Stimulated activated CD8-positive, alpha-beta memory T cell treated with anti-CD3 and anti-CD28 coated beads, Interleukin-7, amount 100 ng/mL, for 4 hours (primary cell): ENCODE measurements at regions not wholly inside any gene's neighbourhood (a gene's known extent, or its start where the extent isn't known, plus 50 kb on each side); places are given as distances from the start of the nearest gene placed in this dataset.
"Not testable (repeated sequence)": the region's sequence is repeated elsewhere in the genome, so short reads cannot be mapped to it uniquely, and the experiment has no call there.

ENCODE experiments used
- DNase-seq, 2 donors: peaks; one replicate each; pipeline ENCODE4 v3.0.0-alpha.2; 2020; ENCODE audit warnings: low read depth in 2 of 2

DNA sequence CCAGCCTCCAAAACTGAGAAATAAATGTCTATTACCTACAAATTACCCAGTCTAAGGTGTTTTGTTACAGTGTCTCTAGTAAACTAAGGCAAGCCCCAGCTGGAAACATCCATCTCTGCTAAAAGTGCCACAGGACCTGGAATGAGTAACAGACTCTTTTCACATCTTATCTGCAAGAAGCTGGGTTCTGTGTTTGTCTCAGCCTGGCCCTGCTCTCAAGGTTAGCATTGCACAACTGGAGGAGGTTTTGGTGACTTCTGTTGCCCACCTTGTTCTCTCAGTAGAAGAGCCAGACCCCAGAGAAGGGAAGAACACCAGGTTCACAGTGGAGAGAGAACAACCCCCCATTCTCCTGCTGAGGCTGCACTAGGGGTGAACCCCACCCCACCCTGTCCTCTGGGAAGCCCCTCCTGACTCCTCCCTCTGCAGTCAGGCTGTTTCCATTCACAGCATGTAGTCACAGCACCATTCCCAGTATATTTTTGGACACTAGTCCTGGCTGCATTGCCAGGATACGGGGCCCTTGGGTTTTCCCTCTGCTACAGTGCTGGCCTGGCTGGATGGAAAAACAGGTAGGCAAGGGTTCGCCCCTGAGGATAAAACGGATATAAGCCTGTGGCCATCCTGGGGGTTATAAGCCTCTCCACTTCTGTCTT, 280.0 kb downstream of the BCL2L11 start:
- DNase-seq: not testable (repeated sequence)

DNA sequence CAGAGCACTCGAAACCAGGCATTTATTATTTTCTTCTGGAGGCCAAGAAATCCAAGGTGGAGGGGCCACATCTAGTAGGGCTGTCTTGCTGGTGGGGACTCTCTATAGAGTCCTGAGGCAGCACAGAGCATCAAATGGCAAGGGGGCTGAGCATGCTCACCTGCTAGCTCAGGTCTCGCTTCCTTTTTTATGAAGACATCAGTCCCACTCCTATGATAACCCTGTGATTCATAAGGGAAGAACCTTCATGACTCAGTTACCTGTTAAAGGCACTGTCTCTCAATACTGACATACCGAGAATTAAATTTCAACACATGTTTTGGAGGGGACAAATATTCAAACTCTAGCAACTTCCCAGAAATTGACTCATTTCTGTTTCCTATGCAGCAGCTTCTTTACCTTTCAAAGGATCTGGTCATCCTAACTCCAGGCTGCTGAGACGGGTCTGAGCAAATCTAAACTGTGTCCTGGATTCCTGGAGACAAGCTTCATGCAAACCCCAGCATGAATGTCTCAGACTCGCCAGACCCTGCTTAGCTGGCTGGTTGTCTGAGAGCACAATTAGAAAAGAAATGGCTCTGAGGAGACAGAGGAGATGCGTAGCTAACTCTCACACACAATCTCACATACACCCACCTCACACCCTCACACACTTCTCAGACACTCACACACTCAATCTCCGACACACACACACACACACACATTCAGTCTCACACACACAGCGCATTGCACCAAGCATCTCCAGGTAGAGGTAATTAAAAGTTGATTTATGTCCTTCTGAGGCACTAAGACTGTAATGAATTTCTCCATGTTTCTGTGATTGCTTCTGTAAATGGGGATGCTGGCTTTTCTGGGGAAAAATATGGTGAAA, 280.8 kb downstream of the BCL2L11 start:
- not testable (repeated sequence) for DNase-seq

DNA sequence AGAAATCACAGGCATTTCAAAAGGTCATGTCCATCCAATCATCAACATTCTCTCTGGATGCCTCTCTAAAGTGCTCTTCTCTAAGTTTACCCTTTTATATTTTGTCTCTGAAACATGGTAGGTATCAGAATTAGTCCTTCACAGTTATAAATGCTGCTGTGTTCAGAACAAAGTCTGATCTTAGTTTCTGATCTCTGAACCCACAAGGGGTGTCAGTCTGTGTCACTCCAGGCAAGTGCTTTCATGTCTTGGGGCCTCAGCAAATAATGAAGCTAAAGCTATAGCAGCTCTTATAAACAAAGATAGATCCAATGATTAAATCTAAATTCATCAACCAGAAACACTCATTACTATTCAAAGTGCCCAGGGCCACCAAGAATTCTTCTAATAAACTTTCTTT, 281.7 kb downstream of the BCL2L11 start:
- DNase-seq: not testable (repeated sequence)

DNA sequence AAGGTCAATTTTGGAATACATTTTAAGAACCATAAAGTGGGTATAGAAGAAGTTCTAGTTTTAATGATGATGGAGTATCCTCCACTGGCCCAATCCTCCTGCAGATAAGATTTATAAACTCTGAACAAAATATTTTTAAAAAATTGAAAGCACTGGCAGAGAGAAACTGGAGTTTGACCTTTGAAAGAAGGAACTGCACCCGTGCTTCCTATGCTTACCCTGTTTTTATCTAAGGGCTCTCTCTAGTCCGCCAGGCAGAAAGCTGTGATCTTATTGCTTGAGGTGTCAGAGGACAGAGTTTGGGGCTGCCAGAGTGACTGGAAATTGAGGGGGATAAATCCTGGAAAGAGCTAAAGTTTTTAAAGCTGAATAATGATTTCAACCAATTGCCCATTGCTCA, 282.6 kb downstream of the BCL2L11 start:
- not testable (repeated sequence) for DNase-seq

DNA sequence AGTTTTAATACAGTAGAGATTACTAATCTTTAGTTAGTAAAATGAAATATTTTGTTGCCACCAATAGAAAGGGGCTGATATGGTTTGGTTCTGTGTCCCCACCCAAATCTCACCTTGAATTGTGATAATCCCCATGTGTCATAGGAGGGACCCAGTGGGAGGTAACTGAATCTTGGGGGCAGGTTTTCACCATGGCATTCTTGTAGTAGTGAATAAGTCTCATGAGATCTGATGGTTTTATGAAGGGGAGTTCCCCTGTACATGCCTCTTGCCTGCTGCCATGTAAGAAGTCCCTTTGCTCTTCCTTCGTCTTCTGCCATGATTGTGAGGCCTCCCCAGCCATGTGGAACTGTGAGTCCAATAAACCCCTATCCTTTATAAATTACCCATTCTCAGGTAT, 285.9 kb downstream of the BCL2L11 start:
- not testable (repeated sequence) for DNase-seq

DNA sequence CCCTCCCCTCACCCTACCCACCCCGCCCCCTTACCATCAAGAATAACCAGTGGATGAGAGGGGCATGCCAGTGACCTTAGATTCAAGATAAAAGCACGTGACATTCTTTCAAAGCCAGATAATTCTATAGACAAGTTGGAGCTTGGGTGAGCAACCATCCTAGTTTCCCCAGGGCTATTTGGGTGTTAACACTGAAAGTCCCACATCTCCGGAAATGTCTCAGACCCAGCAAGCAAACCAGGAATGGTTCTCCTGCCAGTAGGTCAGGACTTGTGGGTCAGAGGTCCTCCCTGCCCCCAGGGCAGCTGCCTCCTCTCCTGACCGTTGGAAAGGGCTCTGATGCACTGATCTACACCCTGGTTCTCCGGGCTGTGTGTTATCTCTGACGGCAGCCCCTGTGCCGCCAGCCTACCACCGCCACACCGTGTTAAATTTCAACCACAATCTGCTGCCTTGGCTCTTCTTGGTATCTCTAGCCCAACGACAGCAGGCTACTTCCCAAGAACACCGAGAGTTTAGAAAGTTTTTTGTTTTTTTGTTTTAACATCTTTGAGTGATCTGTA, 287.0 kb downstream of the BCL2L11 start:
- not testable (repeated sequence) for DNase-seq

DNA sequence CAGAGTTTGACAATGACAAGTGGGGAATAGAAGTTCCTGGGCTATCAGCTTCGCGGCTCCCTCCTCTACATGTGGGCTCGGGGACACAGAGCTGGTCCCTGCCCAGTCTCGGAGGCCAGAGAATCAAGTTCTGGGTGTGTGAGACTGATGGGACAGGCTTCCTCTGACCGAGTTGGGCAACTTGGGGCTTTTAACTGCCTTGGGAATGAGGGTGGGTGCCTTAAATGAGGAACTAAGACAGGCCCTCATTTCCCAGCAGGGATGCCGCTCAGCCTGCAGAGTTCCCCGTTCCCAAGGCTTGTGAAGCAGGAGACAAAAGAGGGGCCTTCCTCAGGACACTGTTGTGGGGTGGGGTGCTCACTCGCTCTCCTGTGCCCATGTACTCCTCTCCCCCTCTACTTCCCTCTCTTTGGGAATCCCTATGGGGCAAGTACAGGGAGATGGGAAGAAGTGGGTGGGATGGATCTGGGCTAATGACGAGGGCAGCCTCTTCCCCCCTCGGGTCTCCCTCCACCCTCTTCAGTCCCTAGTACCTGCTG, 290.2 kb downstream of the BCL2L11 start:
- DNase-seq: not testable (repeated sequence)

DNA sequence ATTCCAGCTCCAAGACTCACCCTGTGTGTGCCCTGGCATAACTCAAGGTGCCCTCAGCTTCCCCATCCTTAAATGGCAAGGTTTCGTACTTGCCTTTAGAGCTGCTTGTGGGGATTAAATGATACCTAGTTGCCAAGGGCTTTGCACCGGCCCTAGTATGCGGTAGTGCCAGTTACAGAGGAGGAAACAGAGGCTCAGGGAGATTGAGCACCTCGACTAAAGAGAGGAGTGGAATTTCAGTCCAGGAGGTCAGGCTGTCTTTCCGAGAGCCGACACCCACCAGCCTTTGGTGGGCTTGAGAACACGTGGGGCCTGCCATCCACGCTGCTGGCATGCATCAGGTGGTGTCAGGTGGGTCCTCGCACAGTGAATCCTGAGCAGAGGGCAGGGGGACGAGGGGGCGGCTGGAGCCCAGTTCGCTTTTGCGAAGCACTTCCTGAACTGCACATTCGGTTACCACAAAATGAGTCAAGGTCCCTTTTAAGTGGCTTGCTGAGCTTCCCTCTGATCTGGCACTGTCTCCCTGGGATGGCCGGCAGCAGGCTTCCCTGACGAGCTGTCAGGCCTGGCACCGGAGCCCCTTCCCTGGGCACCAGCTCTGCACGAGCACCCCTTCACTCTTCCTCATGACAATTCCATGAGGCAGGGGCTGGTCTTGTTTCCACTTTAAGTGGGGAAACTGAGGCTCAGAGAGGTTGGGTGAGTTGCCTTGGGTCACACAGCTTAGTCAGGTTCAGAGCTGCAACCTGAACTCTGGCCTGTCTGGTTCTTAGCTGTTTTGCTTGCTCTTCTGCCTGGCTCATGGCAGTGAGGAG, 291.4 kb downstream of the BCL2L11 start:
- DNase-seq: not testable (repeated sequence)

DNA sequence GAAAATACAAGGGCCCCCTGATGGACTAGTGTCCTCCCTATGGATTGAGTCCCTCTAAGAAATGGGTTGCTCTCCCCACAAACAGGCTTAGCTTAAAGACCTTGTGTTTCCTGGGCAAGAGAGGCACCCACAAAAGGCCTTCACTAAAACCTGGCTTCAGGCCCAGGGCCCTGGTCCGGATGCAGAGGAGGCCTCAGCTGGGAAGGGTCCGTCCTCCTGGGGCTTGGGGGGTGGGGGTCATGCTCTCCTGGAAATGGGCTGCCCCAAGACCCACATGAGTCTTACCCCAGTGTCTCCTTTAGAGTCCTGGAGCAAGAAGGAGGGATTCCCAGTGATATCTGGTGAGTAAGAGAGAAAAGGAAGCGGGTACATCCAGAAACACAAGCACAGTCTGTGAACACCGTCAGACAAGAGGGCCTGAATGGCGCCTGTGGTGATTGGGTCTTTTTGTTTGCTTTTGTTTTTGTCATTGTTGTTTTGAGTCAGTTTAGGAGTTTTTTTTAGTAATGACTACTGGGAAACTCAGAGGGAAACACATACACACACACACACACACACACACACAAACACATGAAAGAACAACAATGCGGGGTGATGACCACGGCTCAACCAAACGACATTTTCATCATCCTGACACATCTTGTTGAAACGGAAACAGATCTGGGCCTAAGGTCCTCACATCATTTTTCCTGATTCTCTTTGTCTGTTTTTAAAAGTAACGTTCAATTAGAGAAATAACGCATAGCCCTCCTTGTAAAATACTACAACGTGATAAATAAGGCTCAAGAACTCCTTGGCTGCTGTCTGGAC, 292.3 kb downstream of the BCL2L11 start:
- not testable (repeated sequence) for DNase-seq

DNA sequence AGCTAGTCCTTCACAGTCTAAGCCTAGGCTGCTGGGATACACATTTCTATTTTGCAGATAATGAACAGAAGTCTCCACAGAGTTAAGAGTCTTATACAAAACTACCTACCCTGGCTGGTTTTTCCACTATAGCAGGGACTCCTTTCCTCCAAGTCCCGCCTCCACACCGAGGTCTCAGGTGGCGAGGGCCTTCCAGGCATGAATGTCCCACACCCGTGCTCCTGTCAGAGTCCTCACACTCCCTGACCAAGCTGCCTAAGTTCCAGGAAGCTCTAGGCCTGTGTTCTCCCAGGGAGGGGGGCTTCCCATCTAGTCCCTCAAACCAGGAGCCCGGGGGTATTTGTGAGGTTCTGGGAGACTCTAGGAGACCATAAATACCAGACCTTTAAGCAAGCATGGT, 293.2 kb downstream of the BCL2L11 start:
- DNase-seq: not testable (repeated sequence)

DNA sequence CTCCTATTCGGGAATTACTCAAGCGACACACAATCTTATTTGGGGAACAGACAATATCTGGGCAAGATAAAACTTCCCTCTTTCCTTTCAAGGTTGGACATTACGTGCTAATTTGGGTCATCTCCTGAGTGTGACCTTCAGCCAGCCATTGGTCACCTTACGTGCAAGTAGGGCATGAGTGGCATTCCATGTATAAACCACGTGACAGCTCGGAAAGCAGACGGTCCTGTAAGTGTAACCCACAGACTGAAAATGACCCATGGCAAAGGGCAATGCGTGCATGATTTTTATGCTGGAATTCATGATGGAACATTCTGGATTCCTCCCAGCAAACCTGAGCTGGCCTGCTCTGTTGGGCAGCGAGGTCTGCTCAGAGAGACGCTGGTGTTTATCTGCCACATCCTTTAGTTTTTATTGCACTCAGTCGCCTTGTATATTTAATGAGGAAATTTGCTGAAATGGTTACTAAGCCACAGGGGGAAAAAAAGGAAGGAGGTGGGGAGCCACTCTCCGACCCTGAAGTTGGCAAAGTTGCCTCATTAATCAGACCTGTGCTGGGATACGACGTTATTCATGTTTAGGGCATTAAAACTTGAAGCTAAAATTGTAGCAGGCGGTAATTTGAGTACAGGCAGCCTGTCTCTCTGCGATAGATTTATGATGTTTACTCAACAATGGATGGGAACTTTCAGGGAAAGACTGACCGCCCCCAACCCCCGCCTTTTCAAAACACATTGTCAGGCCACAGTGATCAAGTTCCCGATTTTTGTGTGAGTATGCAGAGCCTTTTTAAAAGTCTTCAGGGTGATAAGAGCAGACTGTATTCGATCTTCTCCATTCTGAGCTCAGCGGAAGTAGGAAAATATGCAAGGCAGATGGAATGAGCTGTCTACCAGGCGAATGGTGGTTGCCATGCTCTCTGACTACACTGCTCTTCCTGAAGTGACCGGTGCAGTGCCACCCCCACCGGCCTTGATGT, 295.3 kb downstream of the BCL2L11 start:
- not testable (repeated sequence) for DNase-seq

DNA sequence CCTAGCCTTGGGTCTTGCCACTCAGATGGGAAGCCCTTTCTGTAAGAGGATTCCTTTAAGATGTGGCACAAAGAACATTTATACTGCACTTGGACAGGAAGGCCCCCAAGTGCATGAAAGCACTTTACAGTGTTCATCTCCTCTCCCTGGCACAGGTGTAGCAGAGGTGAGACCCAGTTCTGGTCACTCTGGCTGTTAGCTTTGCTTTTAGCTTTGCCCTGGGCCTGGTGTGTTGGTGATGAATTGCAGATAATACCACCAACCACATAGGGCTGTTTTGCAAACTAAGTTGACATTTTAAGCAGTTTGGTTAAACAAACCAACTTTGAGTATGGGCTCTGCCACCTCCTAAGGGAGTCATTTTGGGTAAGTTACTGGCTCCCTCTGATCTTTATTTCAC, 296.3 kb downstream of the BCL2L11 start:
- DNase-seq: not testable (repeated sequence)

DNA sequence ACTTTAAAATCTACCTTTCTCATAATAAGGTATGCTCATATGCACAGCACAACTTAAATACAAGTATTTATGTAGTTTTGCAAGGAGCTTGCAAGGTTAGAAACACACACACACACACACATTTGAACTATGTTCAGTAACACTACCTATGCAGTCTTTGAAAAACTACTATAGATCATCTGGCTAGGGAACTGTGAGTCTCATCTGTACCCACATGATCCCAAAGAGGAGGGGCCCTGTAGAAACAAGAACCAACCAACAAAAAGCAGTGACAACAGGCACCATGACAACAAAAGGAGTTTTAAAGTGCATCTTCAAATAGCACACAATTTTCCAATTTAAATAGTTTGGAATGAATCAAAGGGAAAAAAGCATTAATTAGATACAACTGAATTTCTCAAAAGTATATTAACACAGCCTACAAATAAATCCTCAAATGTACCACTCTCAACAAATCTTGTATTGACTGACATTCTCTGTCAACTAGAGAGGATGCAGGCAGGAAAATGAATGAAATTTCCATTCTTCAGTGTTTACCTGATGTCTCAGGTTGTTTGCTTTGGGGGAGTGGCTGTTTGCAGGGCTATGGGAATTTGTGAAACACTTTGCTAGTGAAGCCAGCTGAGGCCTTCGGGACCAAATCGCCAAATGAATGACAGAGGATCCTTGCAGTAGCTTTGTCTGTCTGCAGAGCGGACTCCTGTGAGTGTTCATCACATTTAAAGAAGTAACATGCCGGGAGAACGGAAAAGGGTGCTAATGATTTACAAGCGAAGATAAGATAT, 297.6 kb downstream of the BCL2L11 start:
- DNase-seq: not testable (repeated sequence)

DNA sequence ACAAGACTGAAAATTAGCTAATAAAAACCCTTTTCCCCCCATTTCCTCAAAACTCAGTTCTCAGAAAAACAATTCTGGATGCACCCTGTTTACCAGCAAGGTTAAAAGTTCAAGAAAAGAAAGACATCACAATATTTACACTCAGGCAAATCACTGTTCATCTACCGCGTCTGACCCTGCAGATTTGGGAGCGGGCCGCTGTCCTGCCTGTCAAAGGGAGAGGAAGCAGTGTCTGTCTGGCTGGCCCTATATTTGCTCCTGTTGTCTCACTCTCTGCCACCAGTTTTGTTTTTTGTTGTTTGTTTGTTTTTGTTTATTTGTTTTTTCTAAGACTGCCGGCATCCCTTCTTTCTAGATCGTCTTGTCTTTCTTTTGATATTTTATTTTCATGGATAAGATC, 299.4 kb downstream of the BCL2L11 start:
- not testable (repeated sequence) for DNase-seq

DNA sequence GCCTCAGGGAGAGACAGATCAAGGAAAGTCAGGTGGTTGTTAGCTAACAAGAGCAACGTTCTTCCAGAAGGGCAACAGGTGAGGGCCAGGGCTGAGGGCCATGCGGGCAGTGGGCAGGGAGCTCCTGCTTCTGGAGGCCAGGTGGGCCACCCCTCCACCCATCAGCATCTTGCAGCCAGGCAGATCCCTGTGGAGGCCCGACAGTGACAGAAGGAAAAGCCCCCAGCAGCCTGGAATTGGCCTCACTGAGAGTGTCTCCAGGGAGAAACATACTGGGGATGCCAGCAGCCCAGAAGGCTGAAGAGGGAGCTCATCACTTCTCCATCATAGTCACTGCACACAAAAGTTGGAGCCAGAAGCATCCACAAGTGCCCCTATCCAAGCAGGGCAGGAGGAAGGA, 300.1 kb downstream of the BCL2L11 start:
- DNase-seq: not testable (repeated sequence)

DNA sequence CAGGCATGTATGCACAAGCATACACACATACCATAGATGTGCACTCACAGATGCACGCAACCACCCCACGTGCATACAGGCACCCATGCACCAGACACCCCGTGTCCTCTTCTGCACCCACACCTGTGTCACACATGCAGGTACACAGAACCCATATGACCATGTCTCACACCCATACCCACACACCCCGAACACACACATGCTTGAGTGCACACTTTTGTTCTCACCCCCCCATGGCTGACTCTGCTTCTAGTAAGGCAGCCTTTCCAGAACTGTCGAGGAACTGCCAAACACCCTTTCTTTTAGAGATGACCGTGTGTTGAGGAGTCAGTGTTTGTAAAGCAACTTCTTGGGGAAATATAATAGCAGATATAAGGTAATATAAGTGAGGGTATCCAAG, 301.2 kb downstream of the BCL2L11 start:
- not testable (repeated sequence) for DNase-seq

DNA sequence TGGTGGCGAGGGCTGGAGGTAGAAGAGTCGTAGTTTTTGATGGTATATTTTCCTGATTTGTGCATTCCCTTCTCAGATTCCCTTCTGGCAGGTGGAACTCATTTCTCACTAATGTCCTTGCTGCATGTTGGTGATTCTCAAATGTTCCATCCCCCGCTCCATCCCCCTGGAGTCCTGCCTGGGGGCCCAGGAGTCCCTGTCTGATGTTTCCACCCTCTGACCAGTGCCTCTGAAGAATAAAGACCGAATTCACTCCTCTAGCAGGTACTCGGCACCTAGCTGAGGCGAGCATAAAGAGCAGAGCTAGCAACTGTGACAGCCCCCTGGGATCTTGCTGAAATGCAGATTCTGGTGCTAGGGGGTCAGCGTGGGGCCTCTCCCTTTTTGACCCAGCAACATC, 301.8 kb downstream of the BCL2L11 start:
- DNase-seq: not testable (repeated sequence)

DNA sequence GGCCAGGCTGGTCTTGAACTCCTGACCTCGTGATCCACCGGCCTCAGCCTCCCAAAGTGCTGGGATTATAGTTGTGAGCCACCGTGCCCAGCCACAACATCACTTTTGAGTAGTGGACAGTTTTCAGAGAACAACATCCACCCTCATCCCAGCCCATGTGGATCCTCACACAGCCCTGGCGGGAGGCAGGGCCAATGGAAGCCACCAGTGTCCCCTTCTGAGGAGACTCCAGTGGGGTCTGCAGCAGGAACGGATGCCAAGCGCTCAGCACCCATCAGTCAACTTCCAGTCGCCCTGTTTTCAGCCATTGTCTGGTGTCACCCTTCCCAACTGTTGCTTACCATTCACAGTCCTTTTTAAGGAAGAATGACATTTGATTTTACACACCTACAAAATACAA, 302.5 kb downstream of the BCL2L11 start:
- DNase-seq: not testable (repeated sequence)

DNA sequence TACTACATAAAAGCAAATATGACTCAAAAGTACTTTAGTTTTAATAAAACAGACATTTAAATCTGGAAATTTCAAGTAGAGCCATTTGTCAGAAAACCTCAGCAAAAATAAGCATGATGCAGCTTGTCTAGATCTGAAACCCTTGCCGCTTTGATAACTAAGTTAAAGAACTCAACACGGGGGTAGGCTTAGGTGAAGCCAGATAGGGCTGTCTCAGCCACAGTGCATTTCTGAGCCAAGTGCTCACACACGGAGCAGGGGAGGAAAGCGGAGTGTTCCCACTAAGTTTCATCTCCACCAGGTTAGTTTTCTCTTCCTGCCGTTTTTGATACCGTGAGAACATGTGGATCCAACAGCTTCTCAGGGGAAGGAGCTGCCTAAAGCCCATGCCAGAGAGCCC, 303.5 kb downstream of the BCL2L11 start:
- DNase-seq: not testable (repeated sequence)
